SK-N-SH (cell line): ENCODE measurements at regions not wholly inside any gene's neighbourhood (a gene's known extent, or its start where the extent isn't known, plus 50 kb on each side); places are given as distances from the start of the nearest gene placed in this dataset.

Experiments
- CTCF ChIA-PET: fragments of 300-600, 350-600 bp; formaldehyde crosslinking; extraction: SDS; loops from one replicate; lab custom pipeline; 2021; lab: Yijun Ruan, JAX
- POLR2A ChIA-PET: fragments of 350-600 bp; sonication (Branson Sonifier 250); formaldehyde crosslinking; extraction: SDS; loops from one replicate; lab custom pipeline; 2020; ENCODE audit warnings: antibody characterized with exemption, inconsistent platforms; lab: Yijun Ruan, JAX
- DNase-seq: peaks from one replicate; pipeline ENCODE4 v3.0.0; 2012
- H2AFZ ChIP-seq: fragments of 200-600 bp; sonication (generic); 2 replicates; pipeline ENCODE4 v1.8.1; 2016; ENCODE audit warnings: antibody characterized with exemption, mild to moderate bottlenecking, low read depth
- H3F3A ChIP-seq: fragments of 200-600 bp; sonication (generic); replicated peaks from 2 replicates; pipeline ENCODE3; 2016; ENCODE audit warnings: antibody characterized with exemption, mild to moderate bottlenecking; ENCODE audit not compliant: insufficient read depth
- H3K27ac ChIP-seq, 2 experiments: fragments of 200-500 bp in 1 of 2; fragments of 200-600 bp in 1 of 2; sonication (Bioruptor generic) in 1 of 2; sonication (generic), shearing (Covaris generic) in 1 of 2; 2 replicates each; pipeline versions ENCODE4 v1.5.1 to v1.6.1; 2014 to 2016; ENCODE audit warnings: low read depth in 2 of 2, inconsistent platforms in 1 of 2, low read length in 1 of 2, mild to moderate bottlenecking in 1 of 2, mixed read lengths in 1 of 2
- H3K27me3 ChIP-seq: fragments of 200-600 bp; sonication (generic), shearing (Covaris generic); 2 replicates; pipeline ENCODE4 v1.6.1; 2016; ENCODE audit warnings: mixed run types; ENCODE audit not compliant: insufficient read depth
- H3K36me3 ChIP-seq, 2 experiments: fragments of 200-500 bp in 1 of 2; fragments of 200-600 bp in 1 of 2; sonication (Bioruptor generic) in 1 of 2; sonication (generic) in 1 of 2; replicated peaks in 1 of 2; 2 replicates each; pipeline versions ENCODE3 to v1.5.1; 2014 to 2016; ENCODE audit warnings: low read length in 1 of 2, mild to moderate bottlenecking in 1 of 2; ENCODE audit not compliant: insufficient read depth in 2 of 2, control insufficient read depth in 1 of 2
- H3K4me1 ChIP-seq, 2 experiments: fragments of 200-500 bp in 1 of 2; fragments of 200-600 bp in 1 of 2; sonication (Bioruptor generic) in 1 of 2; sonication (generic), shearing (Covaris generic) in 1 of 2; 2 replicates each; pipeline versions ENCODE4 v1.5.1 to v1.6.1; 2014 to 2016; ENCODE audit warnings: low read depth in 1 of 2, low read length in 1 of 2, mixed run types in 1 of 2; ENCODE audit not compliant: insufficient read depth in 2 of 2, control insufficient read depth in 1 of 2
- H3K4me2 ChIP-seq: fragments of 200-600 bp; sonication (generic), shearing (Covaris generic); 2 replicates; pipeline ENCODE4 v1.6.1; 2017; ENCODE audit warnings: mixed run types
- H3K4me3 ChIP-seq, 2 experiments: fragments of 200-500 bp in 1 of 2; fragments of 200-600 bp in 1 of 2; sonication (Bioruptor generic) in 1 of 2; sonication (generic), shearing (Covaris generic) in 1 of 2; 2 replicates each; pipeline versions ENCODE4 v1.5.1 to v1.8.1; 2014 to 2016; ENCODE audit warnings: low read depth in 2 of 2, inconsistent platforms in 1 of 2, low read length in 1 of 2, mild to moderate bottlenecking in 1 of 2, mixed read lengths in 1 of 2, moderate library complexity in 1 of 2
- H3K79me2 ChIP-seq: fragments of 200-600 bp; sonication (generic); 2 replicates; pipeline ENCODE4 v1.8.1; 2017; ENCODE audit warnings: mild to moderate bottlenecking; ENCODE audit not compliant: insufficient read depth
- H3K9ac ChIP-seq: fragments of 200-600 bp; sonication (generic); 2 replicates; pipeline ENCODE4 v1.6.1; 2017; ENCODE audit warnings: mixed run types
- H3K9me2 ChIP-seq: fragments of 200-600 bp; sonication (generic); 2 replicates; pipeline ENCODE4 v1.6.1; 2017; ENCODE audit warnings: mixed run types
- H3K9me3 ChIP-seq: fragments of 200-600 bp; sonication (generic); 2 replicates; pipeline ENCODE4 v1.6.1; 2017; ENCODE audit warnings: mixed run types, mild to moderate bottlenecking, moderate library complexity
- H4K20me1 ChIP-seq: fragments of 200-600 bp; sonication (generic); 2 replicates; pipeline ENCODE4 v1.6.1; 2017; ENCODE audit warnings: mild to moderate bottlenecking, mixed run types; ENCODE audit not compliant: insufficient read depth
- EZH2phosphoT487 ChIP-seq: fragments of 200-600 bp; sonication (generic); IDR thresholded peaks from 2 replicates; pipeline ENCODE4 v1.6.1; 2017; ENCODE audit warnings: low read depth, mixed run types, mild to moderate bottlenecking, antibody characterized with exemption, moderate library complexity, borderline replicate concordance
- FOXJ3 ChIP-seq: sonication (generic); formaldehyde crosslinking; IDR thresholded peaks from 2 replicates; pipeline ENCODE4 v1.5.1; 2020; ENCODE audit warnings: mild to moderate bottlenecking, missing genetic modification reagents
- FOXM1 ChIP-seq: IDR thresholded peaks from 2 replicates; pipeline ENCODE4 v1.4.0; 2012; ENCODE audit warnings: low read depth, mild to moderate bottlenecking
- RAD21 ChIP-seq: IDR thresholded peaks from 2 replicates; pipeline ENCODE4 v1.6.1; 2012; ENCODE audit warnings: mild to moderate bottlenecking, low read length
- RXRA ChIP-seq: IDR thresholded peaks from 2 replicates; pipeline ENCODE4 v1.4.0; 2012; ENCODE audit warnings: low read depth, mild to moderate bottlenecking, borderline replicate concordance
- WGBS: methylation state at CpG from one replicate; pipeline ENCODE4 v1.1.6; 2017; ENCODE audit warnings: low lambda C conversion rate; 5-methylcytosine and 5-hydroxymethylcytosine counted together
- TF ChIP-seq, protein P1 (sequence below): fragments of 150-350 bp; IDR thresholded peaks from 2 replicates; pipeline ENCODE4 v1.6.1; 2017; ENCODE audit warnings: antibody characterized with exemption, low read length, low read depth, borderline replicate concordance
- TF ChIP-seq, protein P2 (sequence below): IDR thresholded peaks from 2 replicates; pipeline ENCODE4 v1.4.0; 2012; ENCODE audit warnings: low read depth, borderline replicate concordance

- TF ChIP-seq, protein P1, sequence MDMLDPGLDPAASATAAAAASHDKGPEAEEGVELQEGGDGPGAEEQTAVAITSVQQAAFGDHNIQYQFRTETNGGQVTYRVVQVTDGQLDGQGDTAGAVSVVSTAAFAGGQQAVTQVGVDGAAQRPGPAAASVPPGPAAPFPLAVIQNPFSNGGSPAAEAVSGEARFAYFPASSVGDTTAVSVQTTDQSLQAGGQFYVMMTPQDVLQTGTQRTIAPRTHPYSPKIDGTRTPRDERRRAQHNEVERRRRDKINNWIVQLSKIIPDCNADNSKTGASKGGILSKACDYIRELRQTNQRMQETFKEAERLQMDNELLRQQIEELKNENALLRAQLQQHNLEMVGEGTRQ = no peak
- TF ChIP-seq EZH2phosphoT487 (no peak), FOXJ3 (no peak), FOXM1 (no peak), RXRA (no peak), RAD21 (no peak)
- TF ChIP-seq, protein P2, sequence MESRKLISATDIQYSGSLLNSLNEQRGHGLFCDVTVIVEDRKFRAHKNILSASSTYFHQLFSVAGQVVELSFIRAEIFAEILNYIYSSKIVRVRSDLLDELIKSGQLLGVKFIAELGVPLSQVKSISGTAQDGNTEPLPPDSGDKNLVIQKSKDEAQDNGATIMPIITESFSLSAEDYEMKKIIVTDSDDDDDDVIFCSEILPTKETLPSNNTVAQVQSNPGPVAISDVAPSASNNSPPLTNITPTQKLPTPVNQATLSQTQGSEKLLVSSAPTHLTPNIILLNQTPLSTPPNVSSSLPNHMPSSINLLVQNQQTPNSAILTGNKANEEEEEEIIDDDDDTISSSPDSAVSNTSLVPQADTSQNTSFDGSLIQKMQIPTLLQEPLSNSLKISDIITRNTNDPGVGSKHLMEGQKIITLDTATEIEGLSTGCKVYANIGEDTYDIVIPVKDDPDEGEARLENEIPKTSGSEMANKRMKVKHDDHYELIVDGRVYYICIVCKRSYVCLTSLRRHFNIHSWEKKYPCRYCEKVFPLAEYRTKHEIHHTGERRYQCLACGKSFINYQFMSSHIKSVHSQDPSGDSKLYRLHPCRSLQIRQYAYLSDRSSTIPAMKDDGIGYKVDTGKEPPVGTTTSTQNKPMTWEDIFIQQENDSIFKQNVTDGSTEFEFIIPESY = no peak
Measured at GRCh38 chr1:72837781-72838180, 555.4 kb upstream of the NEGR1 start (continued).

- H3K9me2 ChIP-seq = 0 out of 2 replicates have a peak, but pooled peaks cover 2% of the 10 kb centered on the region
Measured at GRCh38 chr1:72830606-72831390, 548.5 kb upstream of the NEGR1 start.

More at GRCh38 chr1:72830606-72831390, 548.5 kb upstream of the NEGR1 start:
- H3K4me3 ChIP-seq = no peak overlapping the region
- H3K36me3 ChIP-seq = no peaks in the 10 kb centered on the region
- H3K4me1 ChIP-seq = no peaks in the 10 kb centered on the region
- no peaks in the 10 kb centered on the region for H3K79me2 ChIP-seq
- no peak overlapping the region for H3K9ac ChIP-seq
- H3F3A ChIP-seq = no peaks in the 10 kb centered on the region
- H3K27me3 ChIP-seq = no peaks in the 10 kb centered on the region
- no peak overlapping the region for H3K4me2 ChIP-seq
- H3K9me3 ChIP-seq = no peaks in the 10 kb centered on the region
- ChIA-PET CTCF (no interaction called here), POLR2A (no interaction called here)
- no peaks in the 10 kb centered on the region for H4K20me1 ChIP-seq
- 17% methylated on average over 2 of the region's 5 CpGs for WGBS
- no peak for DNase-seq
- no peak overlapping the region for H3K27ac ChIP-seq
- TF ChIP-seq, protein P2 = no peak
- TF ChIP-seq RXRA = no peak
- no peak overlapping the region for H2AFZ ChIP-seq
